Lower leg skin (tissue), 3 donors: ENCODE measurements at regions not wholly inside any gene's neighbourhood (a gene's known extent, or its start where the extent isn't known, plus 50 kb on each side); places are given as distances from the start of the nearest gene placed in this dataset.

Source experiments
- CTCF ChIP-seq, 3 donors: fragments of 450-650 bp; IDR thresholded peaks; one replicate each; pipeline ENCODE4 v1.5.1; 2016; ENCODE audit warnings: antibody characterized with exemption in 3 of 3, mild to moderate bottlenecking in 3 of 3, moderate library complexity in 2 of 3
- POLR2A ChIP-seq, 2 donors: fragments of 450-650 bp; IDR thresholded peaks; one replicate each; pipeline ENCODE4 v1.6.1; 2016 to 2017; ENCODE audit warnings: antibody characterized with exemption in 2 of 2, mild to moderate bottlenecking in 1 of 2, moderate library complexity in 1 of 2

GRCh38 chr21:21673959-21674358 lies 675.8 kb downstream of the NCAM2 start:
- TF ChIP-seq CTCF (IDR thresholded peaks at IDR 0.05) (no peak), POLR2A (IDR thresholded peaks at IDR 0.05) (no peak)
